ENCODE measurements at regions not wholly inside any gene's neighbourhood (a gene's known extent, or its start where the extent isn't known, plus 50 kb on each side); places are given as distances from the start of the nearest gene placed in this dataset.

- no peak overlapping the region for H3K27ac ChIP-seq (ENCODE audit: low read depth in 2 of 2, low read length in 1 of 2)
Observed at GRCh38 chr12:114984634-114985061, 300.7 kb upstream of the TBX3 start.

GRCh38 chr12:114982760-114983159 is 298.8 kb upstream of the TBX3 start:
- Histone ChIP-seq H3K27me3 (ENCODE audit: control insufficient read depth in 1 of 2, insufficient read depth in 2 of 2, low read length in 2 of 2) (no peaks in the 10 kb centered on the region), H3K4me1 (ENCODE audit: control insufficient read depth in 2 of 2, insufficient read depth in 2 of 2, low read length in 1 of 2) (no peaks in the 10 kb centered on the region), H3K4me3 (ENCODE audit: low read depth in 1 of 2, low read length in 2 of 2) (no peak overlapping the region), H3K27ac (ENCODE audit: low read depth in 2 of 2, low read length in 1 of 2) (no peak overlapping the region), H3K9me3 (ENCODE audit: control insufficient read depth in 2 of 2, insufficient read depth in 1 of 2, low read depth in 1 of 2, low read length in 1 of 2) (no peaks in the 10 kb centered on the region), H3K36me3 (ENCODE audit: control insufficient read depth in 2 of 2, insufficient read depth in 2 of 2, low read length in 1 of 2) (no peaks in the 10 kb centered on the region)
- 35 to 58% methylated on average over 2 of the region's 2 CpGs for WGBS, 2 donors

More at GRCh38 chr12:114984634-114985061, 300.7 kb upstream of the TBX3 start:
- H3K27me3 ChIP-seq (ENCODE audit: control insufficient read depth in 1 of 2, insufficient read depth in 2 of 2, low read length in 2 of 2): no peaks in the 10 kb centered on the region
- H3K4me3 ChIP-seq (ENCODE audit: low read depth in 1 of 2, low read length in 2 of 2): no peak overlapping the region
- no peaks in the 10 kb centered on the region for H3K4me1 ChIP-seq (ENCODE audit: control insufficient read depth in 2 of 2, insufficient read depth in 2 of 2, low read length in 1 of 2)
- WGBS, 2 donors: 75 to 79% methylated on average over 2 of the region's 2 CpGs
- no peaks in the 10 kb centered on the region for H3K36me3 ChIP-seq (ENCODE audit: control insufficient read depth in 2 of 2, insufficient read depth in 2 of 2, low read length in 1 of 2)
- no peaks in the 10 kb centered on the region for H3K9me3 ChIP-seq (ENCODE audit: control insufficient read depth in 2 of 2, insufficient read depth in 1 of 2, low read depth in 1 of 2, low read length in 1 of 2)

GRCh38 chr12:114981036-114981435 is 297.1 kb upstream of the TBX3 start:
- H3K4me3 ChIP-seq (ENCODE audit: low read depth in 1 of 2, low read length in 2 of 2): no peak overlapping the region
- no peaks in the 10 kb centered on the region for H3K9me3 ChIP-seq (ENCODE audit: control insufficient read depth in 2 of 2, insufficient read depth in 1 of 2, low read depth in 1 of 2, low read length in 1 of 2)
- H3K27ac ChIP-seq (ENCODE audit: low read depth in 2 of 2, low read length in 1 of 2): no peak overlapping the region
- H3K27me3 ChIP-seq (ENCODE audit: control insufficient read depth in 1 of 2, insufficient read depth in 2 of 2, low read length in 2 of 2): no peaks in the 10 kb centered on the region
- 68 to 71% methylated on average over 4 of the region's 4 CpGs for WGBS, 2 donors
- H3K36me3 ChIP-seq (ENCODE audit: control insufficient read depth in 2 of 2, insufficient read depth in 2 of 2, low read length in 1 of 2): no peaks in the 10 kb centered on the region
- H3K4me1 ChIP-seq (ENCODE audit: control insufficient read depth in 2 of 2, insufficient read depth in 2 of 2, low read length in 1 of 2): no peaks in the 10 kb centered on the region

GRCh38 chr12:114976959-114977358 is 293.0 kb upstream of the TBX3 start:
- no peaks in the 10 kb centered on the region for H3K4me1 ChIP-seq (ENCODE audit: control insufficient read depth in 2 of 2, insufficient read depth in 2 of 2, low read length in 1 of 2)
- no peaks in the 10 kb centered on the region for H3K27me3 ChIP-seq (ENCODE audit: control insufficient read depth in 1 of 2, insufficient read depth in 2 of 2, low read length in 2 of 2)

GRCh38 chr12:114976372-114976771 is 292.4 kb upstream of the TBX3 start:
- Histone ChIP-seq H3K4me1 (ENCODE audit: control insufficient read depth in 2 of 2, insufficient read depth in 2 of 2, low read length in 1 of 2) (no peaks in the 10 kb centered on the region), H3K9me3 (ENCODE audit: control insufficient read depth in 2 of 2, insufficient read depth in 1 of 2, low read depth in 1 of 2, low read length in 1 of 2) (no peaks in the 10 kb centered on the region), H3K27me3 (ENCODE audit: control insufficient read depth in 1 of 2, insufficient read depth in 2 of 2, low read length in 2 of 2) (no peaks in the 10 kb centered on the region), H3K36me3 (ENCODE audit: control insufficient read depth in 2 of 2, insufficient read depth in 2 of 2, low read length in 1 of 2) (no peaks in the 10 kb centered on the region), H3K4me3 (ENCODE audit: low read depth in 1 of 2, low read length in 2 of 2) (no peak overlapping the region), H3K27ac (ENCODE audit: low read depth in 2 of 2, low read length in 1 of 2) (no peak overlapping the region)
- 77 to 80% methylated on average over 2 of the region's 2 CpGs for whole genome bisulfite sequencing, 2 donors

More at GRCh38 chr12:114976959-114977358, 293.0 kb upstream of the TBX3 start:
- no peaks in the 10 kb centered on the region for H3K36me3 ChIP-seq (ENCODE audit: control insufficient read depth in 2 of 2, insufficient read depth in 2 of 2, low read length in 1 of 2)
- no peak overlapping the region for H3K4me3 ChIP-seq (ENCODE audit: low read depth in 1 of 2, low read length in 2 of 2)
- no peaks in the 10 kb centered on the region for H3K9me3 ChIP-seq (ENCODE audit: control insufficient read depth in 2 of 2, insufficient read depth in 1 of 2, low read depth in 1 of 2, low read length in 1 of 2)
- no peak overlapping the region for H3K27ac ChIP-seq (ENCODE audit: low read depth in 2 of 2, low read length in 1 of 2)

GRCh38 chr12:114975640-114976310 is 291.8 kb upstream of the TBX3 start:
- Histone ChIP-seq H3K4me1 (ENCODE audit: control insufficient read depth in 2 of 2, insufficient read depth in 2 of 2, low read length in 1 of 2) (no peaks in the 10 kb centered on the region), H3K9me3 (ENCODE audit: control insufficient read depth in 2 of 2, insufficient read depth in 1 of 2, low read depth in 1 of 2, low read length in 1 of 2) (no peaks in the 10 kb centered on the region), H3K27me3 (ENCODE audit: control insufficient read depth in 1 of 2, insufficient read depth in 2 of 2, low read length in 2 of 2) (no peaks in the 10 kb centered on the region), H3K4me3 (ENCODE audit: low read depth in 1 of 2, low read length in 2 of 2) (no peak overlapping the region), H3K36me3 (ENCODE audit: control insufficient read depth in 2 of 2, insufficient read depth in 2 of 2, low read length in 1 of 2) (no peaks in the 10 kb centered on the region), H3K27ac (ENCODE audit: low read depth in 2 of 2, low read length in 1 of 2) (no peak overlapping the region)
- 73 to 76% methylated on average over 4 of the region's 4 CpGs for WGBS, 2 donors

GRCh38 chr12:114974826-114975639 is 291.1 kb upstream of the TBX3 start:
- Histone ChIP-seq H3K4me3 (ENCODE audit: low read depth in 1 of 2, low read length in 2 of 2) (no peak overlapping the region), H3K27me3 (ENCODE audit: control insufficient read depth in 1 of 2, insufficient read depth in 2 of 2, low read length in 2 of 2) (no peaks in the 10 kb centered on the region), H3K9me3 (ENCODE audit: control insufficient read depth in 2 of 2, insufficient read depth in 1 of 2, low read depth in 1 of 2, low read length in 1 of 2) (no peaks in the 10 kb centered on the region), H3K36me3 (ENCODE audit: control insufficient read depth in 2 of 2, insufficient read depth in 2 of 2, low read length in 1 of 2) (no peaks in the 10 kb centered on the region), H3K27ac (ENCODE audit: low read depth in 2 of 2, low read length in 1 of 2) (no peak overlapping the region), H3K4me1 (ENCODE audit: control insufficient read depth in 2 of 2, insufficient read depth in 2 of 2, low read length in 1 of 2) (no peaks in the 10 kb centered on the region)
- 67 to 77% methylated on average over 6 of the region's 6 CpGs for WGBS, 2 donors

GRCh38 chr12:114974333-114974732 is 290.4 kb upstream of the TBX3 start:
- Histone ChIP-seq H3K27me3 (ENCODE audit: control insufficient read depth in 1 of 2, insufficient read depth in 2 of 2, low read length in 2 of 2) (no peaks in the 10 kb centered on the region), H3K36me3 (ENCODE audit: control insufficient read depth in 2 of 2, insufficient read depth in 2 of 2, low read length in 1 of 2) (no peaks in the 10 kb centered on the region), H3K4me3 (ENCODE audit: low read depth in 1 of 2, low read length in 2 of 2) (no peak overlapping the region), H3K9me3 (ENCODE audit: control insufficient read depth in 2 of 2, insufficient read depth in 1 of 2, low read depth in 1 of 2, low read length in 1 of 2) (no peaks in the 10 kb centered on the region), H3K4me1 (ENCODE audit: control insufficient read depth in 2 of 2, insufficient read depth in 2 of 2, low read length in 1 of 2) (no peaks in the 10 kb centered on the region), H3K27ac (ENCODE audit: low read depth in 2 of 2, low read length in 1 of 2) (no peak overlapping the region)
- 75 to 89% methylated on average over 2 of the region's 2 CpGs for WGBS, 2 donors

GRCh38 chr12:114968727-114969126 is 284.8 kb upstream of the TBX3 start:
- 76 to 77% methylated on average over 4 of the region's 4 CpGs for WGBS, 2 donors
- Histone ChIP-seq H3K27ac (ENCODE audit: low read depth in 2 of 2, low read length in 1 of 2) (no peak overlapping the region), H3K4me1 (ENCODE audit: control insufficient read depth in 2 of 2, insufficient read depth in 2 of 2, low read length in 1 of 2) (no peaks in the 10 kb centered on the region), H3K36me3 (ENCODE audit: control insufficient read depth in 2 of 2, insufficient read depth in 2 of 2, low read length in 1 of 2) (no peaks in the 10 kb centered on the region), H3K9me3 (ENCODE audit: control insufficient read depth in 2 of 2, insufficient read depth in 1 of 2, low read depth in 1 of 2, low read length in 1 of 2) (no peaks in the 10 kb centered on the region), H3K27me3 (ENCODE audit: control insufficient read depth in 1 of 2, insufficient read depth in 2 of 2, low read length in 2 of 2) (no peaks in the 10 kb centered on the region), H3K4me3 (ENCODE audit: low read depth in 1 of 2, low read length in 2 of 2) (no peak overlapping the region)

GRCh38 chr12:114967151-114967550 is 283.2 kb upstream of the TBX3 start:
- no peaks in the 10 kb centered on the region for H3K36me3 ChIP-seq (ENCODE audit: control insufficient read depth in 2 of 2, insufficient read depth in 2 of 2, low read length in 1 of 2)
- no peaks in the 10 kb centered on the region for H3K4me1 ChIP-seq (ENCODE audit: control insufficient read depth in 2 of 2, insufficient read depth in 2 of 2, low read length in 1 of 2)
- WGBS, 2 donors: 79 to 82% methylated on average over 5 of the region's 5 CpGs
- H3K9me3 ChIP-seq (ENCODE audit: control insufficient read depth in 2 of 2, insufficient read depth in 1 of 2, low read depth in 1 of 2, low read length in 1 of 2): no peaks in the 10 kb centered on the region
- H3K27me3 ChIP-seq (ENCODE audit: control insufficient read depth in 1 of 2, insufficient read depth in 2 of 2, low read length in 2 of 2): no peaks in the 10 kb centered on the region
- H3K4me3 ChIP-seq (ENCODE audit: low read depth in 1 of 2, low read length in 2 of 2): no peak overlapping the region
- no peak overlapping the region for H3K27ac ChIP-seq (ENCODE audit: low read depth in 2 of 2, low read length in 1 of 2)
